GM19324 (cell line): ENCODE measurements at regions not wholly inside any gene's neighbourhood (a gene's known extent, or its start where the extent isn't known, plus 50 kb on each side); places are given as distances from the start of the nearest gene placed in this dataset.

ENCODE experiments used
- ATAC-seq: cut with Tn5 transposase; IDR thresholded peaks from one replicate; pipeline ENCODE4 v1.9.1; 2021; ENCODE audit warnings: mild to moderate bottlenecking, moderate library complexity; ENCODE audit not compliant: unreplicated experiment, low FRiP score

GRCh38 chr5:44868541-44868940, 59.8 kb downstream of the MRPS30 start:
- no peak for ATAC-seq

- no peak for ATAC-seq
Observed at GRCh38 chr5:44869928-44870327, 61.2 kb downstream of the MRPS30 start.

- no peak for ATAC-seq
Observed at GRCh38 chr5:44870430-44870829, 61.7 kb downstream of the MRPS30 start.

- ATAC-seq = no peak
Observed at GRCh38 chr5:44871401-44871800, 62.7 kb downstream of the MRPS30 start.

GRCh38 chr5:44875661-44876605, 67.2 kb downstream of the MRPS30 start:
- peak; percentile 98 for ATAC-seq

GRCh38 chr5:44881266-44881665, 72.5 kb downstream of the MRPS30 start:
- no peak for ATAC-seq

- ATAC-seq = no peak
Observed at GRCh38 chr5:44884036-44884435, 75.3 kb downstream of the MRPS30 start.

GRCh38 chr5:44885903-44886302, 77.2 kb downstream of the MRPS30 start:
- ATAC-seq = peak; percentile 72

GRCh38 chr5:44887722-44888121, 79.0 kb downstream of the MRPS30 start:
- no peak for ATAC-seq

GRCh38 chr5:44888435-44888834, 79.7 kb downstream of the MRPS30 start:
- no peak for ATAC-seq

- no peak for ATAC-seq
Observed at GRCh38 chr5:44891116-44891515, 82.4 kb downstream of the MRPS30 start.

GRCh38 chr5:44900273-44900954, 91.7 kb downstream of the MRPS30 start:
- no peak for ATAC-seq

- no peak for ATAC-seq
Observed at GRCh38 chr5:44907396-44907795, 98.6 kb downstream of the MRPS30 start.

GRCh38 chr5:44909004-44909403, 100.3 kb downstream of the MRPS30 start:
- no peak for ATAC-seq

GRCh38 chr5:44911501-44911900, 102.8 kb downstream of the MRPS30 start:
- ATAC-seq = no peak

- ATAC-seq = no peak
Observed at GRCh38 chr5:44914221-44914620, 105.5 kb downstream of the MRPS30 start.

- no peak for ATAC-seq
Observed at GRCh38 chr5:44919560-44919959, 110.8 kb downstream of the MRPS30 start.

GRCh38 chr5:44927115-44927733, 118.5 kb downstream of the MRPS30 start:
- no peak for ATAC-seq

GRCh38 chr5:44932922-44933585, 124.3 kb downstream of the MRPS30 start:
- ATAC-seq = peak; percentile 96

GRCh38 chr5:44933686-44934085, 124.9 kb downstream of the MRPS30 start:
- ATAC-seq = no peak

- no peak for ATAC-seq
Observed at GRCh38 chr5:44935262-44935661, 126.5 kb downstream of the MRPS30 start.
